HL-60 (cell line): ENCODE measurements at regions not wholly inside any gene's neighbourhood (a gene's known extent, or its start where the extent isn't known, plus 50 kb on each side); places are given as distances from the start of the nearest gene placed in this dataset.

Experiments used
- CTCF ChIP-seq: IDR thresholded peaks from one replicate; pipeline ENCODE4 v1.5.1; 2011; ENCODE audit warnings: low read length, control low read depth, inconsistent platforms; ENCODE audit not compliant: insufficient read depth
- POLR2AphosphoS5 ChIP-seq: IDR thresholded peaks from 2 replicates; pipeline ENCODE4 v1.6.1; 2012; ENCODE audit warnings: low read depth

GRCh38 chr13:22933571-22934181 lies 247.1 kb upstream of the SGCG start:
- no peak for TF ChIP-seq CTCF
- TF ChIP-seq POLR2AphosphoS5: no peak
